K562 (cell line): ENCODE measurements at regions not wholly inside any gene's neighbourhood (a gene's known extent, or its start where the extent isn't known, plus 50 kb on each side); places are given as distances from the start of the nearest gene placed in this dataset.

Source experiments
- ATAC-seq: fragments of 200-7000 bp; cut with Tn5 transposase; 3 replicates; pipeline ENCODE4 v1.9.1; 2020; ENCODE audit warnings: moderate library complexity
- BruUV-seq: library from RNA; stranded (reverse); fragments of 400-500 nt; replicated peaks from 2 replicates; lab custom pipeline; 2021; lab: Mats Ljungman, UMichigan
- CTCF ChIA-PET: fragments of 300-600 bp; formaldehyde crosslinking; extraction: SDS; loops from one replicate; lab custom pipeline; 2021; ENCODE audit warnings: low intra/inter-chr PET ratio; lab: Yijun Ruan, JAX
- POLR2A ChIA-PET: fragments of 300-600, 350-650 bp; sonication (Branson Sonifier 250); formaldehyde crosslinking; extraction: SDS; loops from one replicate; lab custom pipeline; 2021; ENCODE audit warnings: antibody characterized with exemption, inconsistent platforms; lab: Yijun Ruan, JAX
- DNase-seq, 4 experiments: peaks; one replicate each; pipeline versions ENCODE4 v3.0.0 to v3.0.0-alpha.2; 2011 to 2018; ENCODE audit warnings: low spot score in 3 of 4, mixed read lengths in 3 of 4; ENCODE audit errors: extremely low read depth in 1 of 4
- FAIRE-seq: peaks from 2 replicates; lab custom pipeline; 2011; peaks lifted over from hg19 to GRCh38; lab: Jason Lieb, UNC
- H2AFZ ChIP-seq: 2 replicates; pipeline ENCODE4 v1.6.0; 2011; ENCODE audit warnings: low read depth, low read length, control low read depth, inconsistent platforms
- H3K27ac ChIP-seq: fragments of 200-600 bp; 3 replicates; pipeline ENCODE4 v1.8.0; 2011; ENCODE audit warnings: low read depth, mild to moderate bottlenecking, control low read depth, inconsistent platforms, low read length, moderate library complexity, mixed read lengths; ENCODE audit errors: extremely low read depth
- H3K27me3 ChIP-seq, 2 experiments: fragments of 300-600 bp in 1 of 2; 2 replicates in 1 of 2; 3 replicates in 1 of 2; pipeline versions ENCODE4 v1.6.0 to v1.8.0; 2011; ENCODE audit warnings: inconsistent platforms in 2 of 2, low read length in 2 of 2, mild to moderate bottlenecking in 1 of 2, mixed read lengths in 1 of 2, moderate library complexity in 1 of 2; ENCODE audit not compliant: control insufficient read depth in 2 of 2, insufficient read depth in 2 of 2
- H3K36me3 ChIP-seq: fragments of 300-600 bp; 3 replicates; pipeline ENCODE4 v1.8.0; 2011; ENCODE audit warnings: mild to moderate bottlenecking, low read length, inconsistent platforms; ENCODE audit not compliant: control insufficient read depth, insufficient read depth
- H3K4me1 ChIP-seq, 2 experiments: fragments of 200-600 bp in 1 of 2; replicated peaks in 1 of 2; 2 replicates in 1 of 2; 3 replicates in 1 of 2; pipeline versions ENCODE4 v1.5.1 to v1.8.0; 2011; ENCODE audit warnings: inconsistent platforms in 2 of 2, low read length in 2 of 2, mild to moderate bottlenecking in 1 of 2, mixed read lengths in 1 of 2, moderate library complexity in 1 of 2; ENCODE audit not compliant: control insufficient read depth in 2 of 2, insufficient read depth in 2 of 2
- H3K4me2 ChIP-seq: 2 replicates; pipeline ENCODE4 v1.6.1; 2011; ENCODE audit warnings: low read length, control low read depth, inconsistent platforms, mixed read lengths; ENCODE audit not compliant: insufficient read depth
- H3K4me3 ChIP-seq: fragments of 200-600 bp; sonication (generic), shearing (Covaris generic); 2 replicates; pipeline ENCODE4 v1.5.1; 2016; ENCODE audit warnings: control low read depth, inconsistent platforms
- H3K79me2 ChIP-seq: fragments of 200-600 bp; 3 replicates; pipeline ENCODE4 v1.8.0; 2011; ENCODE audit warnings: low read length, inconsistent platforms; ENCODE audit not compliant: control insufficient read depth, insufficient read depth
- H3K9ac ChIP-seq, 2 experiments: 2 replicates each; pipeline versions ENCODE4 v1.6.0 to v1.6.1; 2011; ENCODE audit warnings: low read depth in 2 of 2, low read length in 2 of 2, control low read depth in 1 of 2, inconsistent platforms in 1 of 2, mild to moderate bottlenecking in 1 of 2, mixed read lengths in 1 of 2; ENCODE audit not compliant: insufficient read depth in 1 of 2
- H3K9me1 ChIP-seq: one replicate; pipeline ENCODE4 v1.6.0; 2011; ENCODE audit warnings: inconsistent platforms, mild to moderate bottlenecking, low read length, moderate library complexity; ENCODE audit not compliant: control insufficient read depth, insufficient read depth
- H3K9me3 ChIP-seq: replicated peaks from 2 replicates; pipeline ENCODE4 v1.5.1; 2011; ENCODE audit warnings: low read depth, low read length, inconsistent platforms; ENCODE audit not compliant: control insufficient read depth, insufficient read depth
- H4K20me1 ChIP-seq: replicated peaks from 2 replicates; pipeline ENCODE4 v1.6.1; 2011; ENCODE audit warnings: low read length, inconsistent platforms, mixed read lengths; ENCODE audit not compliant: control insufficient read depth, insufficient read depth
- ATF7 ChIP-seq: fragments of 450-650 bp; IDR thresholded peaks from 2 replicates; pipeline ENCODE4 v1.7.1; 2014; ENCODE audit warnings: mild to moderate bottlenecking, moderate library complexity
- CC2D1A ChIP-seq: fragments of 450-650 bp; IDR thresholded peaks from 2 replicates; pipeline ENCODE4 v1.6.1; 2017; ENCODE audit warnings: mild to moderate bottlenecking
- EP300 ChIP-seq: IDR thresholded peaks from 2 replicates; pipeline ENCODE4 v1.6.1; 2012; ENCODE audit warnings: low read length, improper control_type of control experiment
- EZH2 ChIP-seq: IDR thresholded peaks from 2 replicates; pipeline ENCODE4 v1.6.1; 2012; ENCODE audit warnings: low read depth, mild to moderate bottlenecking, inconsistent platforms, low read length, borderline replicate concordance
- FOXA1 ChIP-seq: fragments of 450-650 bp; IDR thresholded peaks from 2 replicates; pipeline ENCODE4 v1.6.1; 2016; ENCODE audit warnings: mild to moderate bottlenecking, borderline replicate concordance
- HMGN3 ChIP-seq: IDR thresholded peaks from 2 replicates; pipeline ENCODE4 v1.6.1; 2011; ENCODE audit warnings: borderline replicate concordance, low read depth, mild to moderate bottlenecking, mixed read lengths, low read length; ENCODE audit not compliant: insufficient read length; ENCODE audit errors: extremely low read depth
- KAT2B ChIP-seq: IDR thresholded peaks from one replicate; pipeline ENCODE4 v1.6.1; 2012; ENCODE audit warnings: low read depth, mild to moderate bottlenecking, control low read depth, inconsistent platforms, low read length, moderate library complexity
- SIX5 ChIP-seq, 2 experiments: IDR thresholded peaks; 2 replicates each; pipeline ENCODE4 v1.6.1; 2011; ENCODE audit warnings: low read length in 2 of 2, borderline replicate concordance in 1 of 2, low read depth in 1 of 2, mild to moderate bottlenecking in 1 of 2, moderate library complexity in 1 of 2; ENCODE audit not compliant: insufficient read depth in 1 of 2
- ZNF184 ChIP-seq: sonication (generic); formaldehyde crosslinking; IDR thresholded peaks from 2 replicates; pipeline ENCODE4 v1.5.0; 2020; ENCODE audit warnings: missing genetic modification reagents
- WGBS: fragments of 100-300 bp; shearing (Covaris generic); methylation state at CpG from one replicate; pipeline ENCODE4 v1.1.6; 2016; ENCODE audit warnings: low coverage, mixed read lengths; ENCODE audit not compliant: insufficient coverage; ENCODE audit errors: missing lambda C conversion rate; 5-methylcytosine and 5-hydroxymethylcytosine counted together
- in situ Hi-C: fragments of 300-500 bp; cut with MboI; formaldehyde crosslinking; loops from 4 replicates; pipeline ENCODE4 v1.15.0; 2018; ENCODE audit warnings: inconsistent platforms, mixed read lengths
- intact Hi-C: fragments of 100-400 bp; cut with micrococcal nuclease; formaldehyde crosslinking; loops from 2 replicates; pipeline ENCODE4 v1.14.2; 2022
- TF ChIP-seq, protein P1 (sequence below): fragments of 200-800 bp; sonication (Bioruptor generic); IDR thresholded peaks from 2 replicates; pipeline ENCODE4 v1.6.1; 2017; ENCODE audit warnings: missing genetic modification characterization, missing compliant biosample characterization
- TF ChIP-seq, protein P2 (sequence below): fragments of 250-450 bp; sonication (Bioruptor Pico); IDR thresholded peaks from 2 replicates; pipeline ENCODE4 v1.4.0; 2020

DNA sequence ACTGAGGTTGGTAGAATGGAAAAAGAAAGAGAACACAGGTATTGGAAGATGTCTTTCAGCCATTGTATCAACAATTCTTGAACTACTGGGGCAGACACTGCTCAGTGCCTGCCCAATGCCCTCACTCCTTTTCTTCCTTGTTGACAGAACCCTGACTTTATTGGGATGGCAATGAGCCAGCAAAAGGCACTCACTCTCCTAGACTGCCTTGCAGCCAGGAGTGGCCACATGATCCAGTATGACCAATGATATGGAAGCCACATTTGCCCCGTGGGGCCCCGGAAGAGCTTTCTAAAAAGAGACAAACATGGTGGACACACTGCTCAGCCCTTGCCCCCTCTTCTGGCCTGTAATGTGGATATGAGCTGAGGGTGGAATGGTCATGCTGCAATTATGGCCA, 88.6 kb upstream of the ZNF716 start (continued):
- TF ChIP-seq KAT2B (no peak), ATF7 (no peak), CC2D1A (no peak), ZNF184 (CRISPR knock-in tag) (no peak), EZH2 (no peak)
- TF ChIP-seq, protein P1, sequence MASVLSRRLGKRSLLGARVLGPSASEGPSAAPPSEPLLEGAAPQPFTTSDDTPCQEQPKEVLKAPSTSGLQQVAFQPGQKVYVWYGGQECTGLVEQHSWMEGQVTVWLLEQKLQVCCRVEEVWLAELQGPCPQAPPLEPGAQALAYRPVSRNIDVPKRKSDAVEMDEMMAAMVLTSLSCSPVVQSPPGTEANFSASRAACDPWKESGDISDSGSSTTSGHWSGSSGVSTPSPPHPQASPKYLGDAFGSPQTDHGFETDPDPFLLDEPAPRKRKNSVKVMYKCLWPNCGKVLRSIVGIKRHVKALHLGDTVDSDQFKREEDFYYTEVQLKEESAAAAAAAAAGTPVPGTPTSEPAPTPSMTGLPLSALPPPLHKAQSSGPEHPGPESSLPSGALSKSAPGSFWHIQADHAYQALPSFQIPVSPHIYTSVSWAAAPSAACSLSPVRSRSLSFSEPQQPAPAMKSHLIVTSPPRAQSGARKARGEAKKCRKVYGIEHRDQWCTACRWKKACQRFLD (CRISPR knock-in tag), result no peak

DNA sequence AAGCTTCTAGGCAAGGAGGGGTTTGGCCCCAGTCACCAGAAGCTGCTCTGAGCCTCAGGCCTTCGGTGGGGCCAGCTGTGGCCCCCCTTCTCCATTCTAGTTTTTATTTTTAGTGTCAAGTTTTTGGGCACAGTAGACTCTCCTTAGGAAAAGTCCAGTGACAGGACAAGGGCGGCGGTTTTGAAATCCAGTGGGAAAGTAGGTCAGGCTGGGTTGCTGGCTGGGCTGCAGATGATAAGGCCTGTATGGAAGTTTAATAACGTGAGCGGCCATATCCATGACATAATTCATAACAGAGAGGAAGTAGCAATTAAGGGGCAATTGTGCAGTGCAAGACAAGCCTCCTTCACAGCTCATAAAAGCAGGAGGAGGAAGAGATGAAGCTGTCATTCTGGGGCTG, 87.1 kb upstream of the ZNF716 start:
- Histone ChIP-seq H3K9ac (no peak overlapping the region), H2AFZ (no peak overlapping the region), H3K9me1 (no peaks in the 10 kb centered on the region), H3K4me2 (no peak overlapping the region), H3K27me3 (no peaks in the 10 kb centered on the region), H3K27ac (no peak overlapping the region), H3K79me2 (no peaks in the 10 kb centered on the region), H3K9me3 (no peaks in the 10 kb centered on the region), H3K4me3 (no peak overlapping the region), H3K36me3 (no peaks in the 10 kb centered on the region), H3K4me1 (no peaks in the 10 kb centered on the region), H4K20me1 (no peaks in the 10 kb centered on the region)
- DNase-seq, result no peak
- ChIA-PET CTCF (no interaction called here), POLR2A (no interaction called here)
- FAIRE-seq, result no peak
- 0% methylated on average over 5 of the region's 5 CpGs for WGBS
- ATAC-seq, result no peak
- intact Hi-C loops, result no loop called here
- BruUV-seq, result no TSS peak
- TF ChIP-seq, protein P2, sequence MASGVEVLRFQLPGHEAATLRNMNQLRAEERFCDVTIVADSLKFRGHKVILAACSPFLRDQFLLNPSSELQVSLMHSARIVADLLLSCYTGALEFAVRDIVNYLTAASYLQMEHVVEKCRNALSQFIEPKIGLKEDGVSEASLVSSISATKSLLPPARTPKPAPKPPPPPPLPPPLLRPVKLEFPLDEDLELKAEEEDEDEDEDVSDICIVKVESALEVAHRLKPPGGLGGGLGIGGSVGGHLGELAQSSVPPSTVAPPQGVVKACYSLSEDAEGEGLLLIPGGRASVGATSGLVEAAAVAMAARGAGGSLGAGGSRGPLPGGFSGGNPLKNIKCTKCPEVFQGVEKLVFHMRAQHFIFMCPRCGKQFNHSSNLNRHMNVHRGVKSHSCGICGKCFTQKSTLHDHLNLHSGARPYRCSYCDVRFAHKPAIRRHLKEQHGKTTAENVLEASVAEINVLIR (CRISPR knock-in tag), result no peak
- TF ChIP-seq HMGN3 (no peak), FOXA1 (no peak), SIX5 (IDR thresholded peaks at IDR 0.05; ENCODE audit: borderline replicate concordance in 1 of 2, insufficient read depth in 1 of 2, low read depth in 1 of 2, low read length in 2 of 2) (no peak), EP300 (no peak)
- in situ Hi-C loops, result no loop called here
